Stimulated activated naive CD8-positive, alpha-beta T cell treated with anti-CD3 and anti-CD28 coated beads, Interleukin-15, Interleukin-2, amounts not matched to agents 100 U/mL and 50 U/mL, for 24 hours (primary cell): ENCODE measurements at regions not wholly inside any gene's neighbourhood (a gene's known extent, or its start where the extent isn't known, plus 50 kb on each side); places are given as distances from the start of the nearest gene placed in this dataset.
A peak's percentile ranks its signal among the peaks of the same experiment; 100 is the strongest.

Experiments
- ATAC-seq: fragments of 150-1000 bp; cut with Tn5 transposase; one replicate; pipeline ENCODE4 v1.10.0; 2021
- DNase-seq: peaks from one replicate; pipeline ENCODE4 v3.0.0; 2021

DNA sequence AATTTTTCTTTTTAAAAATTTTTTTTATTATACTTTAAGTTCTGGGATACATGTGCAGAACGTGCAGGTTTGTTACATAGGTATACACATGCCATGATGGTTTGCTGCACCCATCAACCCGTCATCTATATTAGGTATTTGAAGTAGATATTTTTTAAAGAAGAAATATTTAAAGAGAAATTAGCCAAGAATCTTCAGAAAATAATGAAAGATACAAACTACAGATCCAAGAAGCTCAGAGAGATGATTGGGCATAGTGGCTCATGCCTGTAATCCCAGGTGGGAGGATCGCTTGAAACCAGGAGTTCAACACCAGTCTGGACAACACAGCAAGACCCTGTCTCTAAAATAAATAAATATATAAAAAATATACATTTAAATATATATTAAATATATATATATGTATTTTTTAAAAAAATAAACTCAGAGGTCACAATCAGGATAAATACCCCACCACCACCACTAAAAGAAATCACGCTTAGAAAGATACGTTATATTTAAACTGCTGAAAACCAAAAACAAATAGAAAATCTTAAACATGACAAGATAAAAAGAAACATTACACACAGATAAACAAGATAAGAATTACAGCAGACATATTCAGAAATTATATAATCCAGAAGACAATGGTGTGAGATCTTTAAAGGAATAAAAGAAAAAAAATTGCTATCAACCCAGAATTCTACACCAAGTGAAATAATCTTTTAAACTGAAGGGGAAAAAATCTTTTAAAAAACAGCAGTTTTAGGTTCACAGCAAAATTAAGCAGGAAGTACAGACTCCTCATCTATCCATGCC, 57.5 kb downstream of the CSF2 start:
- DNase-seq = no peak

DNA sequence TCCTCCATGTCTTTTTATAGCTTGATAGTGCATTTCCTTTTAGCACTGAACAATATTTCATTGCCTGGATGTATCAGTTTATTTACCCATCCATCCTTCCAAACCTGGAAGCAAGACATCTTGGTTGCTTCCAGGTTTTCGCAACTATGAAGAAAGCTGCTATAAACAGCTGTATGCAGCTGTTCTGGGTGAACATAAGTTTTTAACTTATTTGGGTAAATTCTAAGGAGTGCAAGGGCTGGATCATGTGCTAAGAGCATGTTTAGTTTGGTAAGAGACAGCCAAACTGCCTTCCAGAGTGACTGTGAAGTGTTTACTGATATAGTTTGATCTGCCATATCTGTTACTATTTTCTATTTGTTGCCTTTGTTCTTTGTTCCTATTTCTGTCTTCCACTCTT, 58.5 kb downstream of the CSF2 start:
- DNase-seq = no peak
- no peak for ATAC-seq

More for the DNA sequence above, 57.5 kb downstream of the CSF2 start:
- ATAC-seq = no peak

DNA sequence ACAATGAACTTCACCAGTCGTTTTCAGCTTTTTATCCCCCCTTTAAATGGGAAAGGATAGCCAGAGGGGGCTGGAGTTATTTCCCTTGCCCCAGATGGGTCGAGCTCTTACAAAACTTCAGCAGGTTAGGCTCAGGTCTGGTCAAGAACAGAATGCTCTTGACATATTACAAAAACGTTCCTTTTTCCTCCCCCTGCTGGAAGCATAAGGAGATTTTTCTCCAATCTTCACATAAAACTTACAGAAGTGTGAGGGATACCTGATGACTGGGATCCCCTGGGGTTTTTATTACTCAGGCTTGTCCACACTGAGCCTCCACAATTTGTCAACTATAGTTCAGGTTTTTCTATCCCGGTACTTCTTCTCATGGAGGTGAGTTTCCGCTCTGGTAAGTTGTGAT, 60.8 kb downstream of the CSF2 start:
- no peak for DNase-seq
- ATAC-seq = peak; percentile 43

DNA sequence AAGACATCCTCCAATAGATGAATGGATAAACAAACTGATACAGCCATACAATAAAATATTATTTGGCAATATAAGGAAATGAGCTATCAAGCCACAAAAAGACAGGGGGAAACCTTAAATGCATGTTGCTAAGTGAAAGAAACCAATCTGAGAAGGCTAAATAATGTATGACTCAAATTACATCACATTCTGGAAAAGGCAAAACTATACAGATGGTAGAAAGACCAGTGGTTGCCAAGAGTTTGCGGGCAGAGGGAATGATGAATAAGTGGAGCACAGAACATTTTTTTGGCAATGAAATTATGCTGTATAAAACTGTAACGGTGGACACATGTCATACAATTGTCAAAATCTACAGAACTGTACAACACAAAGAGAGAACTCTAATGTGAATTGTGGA, 63.3 kb downstream of the CSF2 start:
- ATAC-seq = no peak

DNA sequence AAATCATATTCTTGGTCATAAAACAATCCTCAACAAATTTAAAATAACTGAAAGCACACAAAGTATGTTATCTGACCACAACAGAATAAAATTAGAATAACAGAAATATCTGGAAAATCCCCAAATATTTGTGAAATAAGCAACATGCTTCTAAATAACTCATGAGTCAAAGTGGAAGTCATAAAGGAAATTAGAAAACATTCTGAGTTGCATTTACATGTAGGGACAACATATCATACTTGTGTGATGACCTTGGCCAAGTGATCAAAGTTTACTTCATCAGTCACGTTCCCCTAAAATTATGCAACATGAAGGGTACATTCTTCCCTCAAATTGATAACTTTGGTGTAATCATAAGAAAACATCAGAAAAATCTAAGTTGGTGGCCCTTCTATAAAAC, 64.7 kb downstream of the CSF2 start:
- DNase-seq (no peak), ATAC-seq (no peak)

More for the DNA sequence above, 63.3 kb downstream of the CSF2 start:
- DNase-seq = no peak
